ENCODE measurements at regions not wholly inside any gene's neighbourhood (a gene's known extent, or its start where the extent isn't known, plus 50 kb on each side); places are given as distances from the start of the nearest gene placed in this dataset.

DNA sequence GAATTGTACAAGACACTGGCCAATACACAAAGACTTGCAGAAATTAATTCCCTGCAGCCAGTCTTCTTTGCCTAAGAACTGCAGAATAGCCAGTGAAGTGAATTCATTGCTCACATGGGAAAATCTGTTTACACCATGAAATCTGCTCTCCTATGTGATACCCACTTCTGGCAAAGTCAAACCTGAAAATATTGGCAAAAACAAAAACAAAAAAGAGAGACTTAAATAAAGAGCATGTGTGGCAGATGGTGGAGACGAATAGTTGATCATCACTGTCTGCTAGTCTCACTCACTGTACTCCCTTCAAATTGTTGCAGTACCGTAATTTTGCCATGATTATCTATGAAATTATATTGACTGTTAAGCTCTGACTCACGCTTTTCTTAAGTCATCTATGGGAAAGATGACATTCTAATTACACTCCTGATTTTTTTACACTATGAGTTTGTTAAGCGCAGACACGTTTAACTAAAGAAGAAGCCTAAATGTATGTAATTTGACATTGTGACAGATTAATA lies 406.8 kb downstream of the PCDH7 start:
- TF ChIP-seq CHD1 (IDR thresholded peaks at IDR 0.05; ENCODE audit: low read depth, low read length): no peak
- TF ChIP-seq FOSL1 (IDR thresholded peaks at IDR 0.05; ENCODE audit: insufficient read depth, low read depth, low read length): no peak
- no peak for TF ChIP-seq RFX5 (IDR thresholded peaks at IDR 0.05; ENCODE audit: borderline replicate concordance, low read depth, low read length)
- TF ChIP-seq CHD2 (IDR thresholded peaks at IDR 0.05; ENCODE audit: low read length): no peak
